Left ventricle myocardium inferior (tissue), 1 donor: ENCODE measurements at regions not wholly inside any gene's neighbourhood (a gene's known extent, or its start where the extent isn't known, plus 50 kb on each side); places are given as distances from the start of the nearest gene placed in this dataset.

Experiments
- DNase-seq: peaks from one replicate; pipeline ENCODE4 v3.0.0-alpha.2; 2020
- H3K27ac ChIP-seq: fragments of 200-600 bp; replicated peaks from 2 replicates; pipeline ENCODE4 v1.8.0; 2021
- H3K27me3 ChIP-seq: fragments of 200-600 bp; 2 replicates; pipeline ENCODE4 v1.8.0; 2021; ENCODE audit warnings: low read depth
- H3K36me3 ChIP-seq: fragments of 200-600 bp; 2 replicates; pipeline ENCODE4 v1.8.0; 2021
- H3K4me1 ChIP-seq: fragments of 200-600 bp; 2 replicates; pipeline ENCODE4 v1.8.0; 2021
- H3K4me3 ChIP-seq: fragments of 200-600 bp; 2 replicates; pipeline ENCODE4 v1.8.0; 2021; ENCODE audit warnings: mild to moderate bottlenecking, moderate library complexity
- H3K9me3 ChIP-seq: fragments of 200-600 bp; replicated peaks from 2 replicates; pipeline ENCODE4 v1.8.0; 2021
- CTCF ChIP-seq: fragments of 200-600 bp; IDR thresholded peaks from 2 replicates; pipeline ENCODE4 v1.8.0; 2021; ENCODE audit warnings: antibody characterized with exemption, mild to moderate bottlenecking, borderline replicate concordance
- intact Hi-C: fragments of 100-400 bp; cut with micrococcal nuclease; formaldehyde crosslinking; loops from one replicate; pipeline ENCODE4 v1.11.0; 2022
- donor health status: DM: no; HTN: yes; CAD: no; lungs with severe emphysema.

- no peak for TF ChIP-seq CTCF
- Histone ChIP-seq H3K27me3 (peaks cover 45% of the 10 kb centered on the region), H3K27ac (no peak overlapping the region), H3K4me1 (no peaks in the 10 kb centered on the region), H3K4me3 (no peak overlapping the region), H3K9me3 (no peaks in the 10 kb centered on the region), H3K36me3 (no peaks in the 10 kb centered on the region)
- DNase-seq = no peak
- intact Hi-C loops = no loop called here
Observed at GRCh38 chr1:30335997-30336390, 387.4 kb downstream of the MATN1 start.

DNA sequence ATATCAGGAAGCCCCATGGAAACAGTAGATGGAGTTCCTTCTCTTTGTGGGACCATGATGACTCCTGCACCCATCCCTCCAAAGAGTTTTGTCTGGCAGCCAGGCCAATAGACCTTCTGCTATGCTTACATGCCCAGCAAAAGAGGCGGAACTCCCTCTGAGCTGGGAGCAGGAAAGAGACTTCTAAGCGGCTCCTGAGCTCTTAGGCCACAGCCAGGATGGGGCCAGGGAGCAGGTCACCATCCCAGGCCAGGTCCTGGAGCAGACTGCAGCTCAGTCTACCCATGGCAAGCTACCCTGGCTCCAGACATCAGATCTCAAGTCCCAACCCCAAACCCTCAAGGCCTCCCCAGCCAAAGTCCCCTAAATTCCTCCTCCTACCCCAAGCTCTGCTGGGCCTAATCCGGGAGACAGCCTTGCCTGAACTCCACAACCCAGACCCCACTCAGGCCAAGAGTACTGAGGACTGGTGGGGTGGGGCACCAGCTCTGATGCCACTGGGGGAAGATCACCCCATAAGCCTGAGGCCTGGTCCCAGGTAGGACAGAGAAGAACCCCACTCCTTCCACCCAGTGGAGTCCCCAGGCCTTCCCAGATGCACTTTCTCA lies 387.9 kb downstream of the MATN1 start:
- Histone ChIP-seq H3K4me3 (no peak overlapping the region), H3K9me3 (no peaks in the 10 kb centered on the region), H3K27me3 (peaks cover 45% of the 10 kb centered on the region), H3K36me3 (no peaks in the 10 kb centered on the region), H3K4me1 (no peaks in the 10 kb centered on the region), H3K27ac (no peak overlapping the region)
- intact Hi-C loops = no loop called here
- DNase-seq = no peak
- no peak for TF ChIP-seq CTCF

DNA sequence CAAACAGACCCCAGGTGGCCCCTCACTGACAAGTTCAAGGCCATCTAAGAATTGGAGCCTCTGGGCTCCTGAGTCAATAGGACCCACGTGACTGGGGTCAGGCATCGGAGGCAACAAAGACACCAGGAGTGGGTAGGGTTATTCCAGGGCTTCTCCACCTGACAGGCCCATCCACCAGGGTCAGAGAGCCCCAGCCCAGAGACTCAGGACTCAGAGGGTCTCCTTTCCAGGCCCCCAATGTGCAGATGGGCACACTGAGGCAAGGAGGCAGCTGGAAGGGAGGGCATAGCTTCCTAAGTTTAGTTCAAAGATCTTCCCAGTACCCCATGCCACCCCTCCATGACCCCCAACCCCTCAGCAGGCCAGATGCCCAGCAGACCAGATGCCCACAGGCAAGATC lies 388.6 kb downstream of the MATN1 start:
- no peaks in the 10 kb centered on the region for H3K4me1 ChIP-seq
- DNase-seq = no peak
- no peaks in the 10 kb centered on the region for H3K36me3 ChIP-seq
- H3K27ac ChIP-seq = no peak overlapping the region
- peaks cover 45% of the 10 kb centered on the region for H3K27me3 ChIP-seq
- H3K9me3 ChIP-seq = no peaks in the 10 kb centered on the region
- no peak for TF ChIP-seq CTCF
- H3K4me3 ChIP-seq = no peak overlapping the region
- intact Hi-C loops = no loop called here

DNA sequence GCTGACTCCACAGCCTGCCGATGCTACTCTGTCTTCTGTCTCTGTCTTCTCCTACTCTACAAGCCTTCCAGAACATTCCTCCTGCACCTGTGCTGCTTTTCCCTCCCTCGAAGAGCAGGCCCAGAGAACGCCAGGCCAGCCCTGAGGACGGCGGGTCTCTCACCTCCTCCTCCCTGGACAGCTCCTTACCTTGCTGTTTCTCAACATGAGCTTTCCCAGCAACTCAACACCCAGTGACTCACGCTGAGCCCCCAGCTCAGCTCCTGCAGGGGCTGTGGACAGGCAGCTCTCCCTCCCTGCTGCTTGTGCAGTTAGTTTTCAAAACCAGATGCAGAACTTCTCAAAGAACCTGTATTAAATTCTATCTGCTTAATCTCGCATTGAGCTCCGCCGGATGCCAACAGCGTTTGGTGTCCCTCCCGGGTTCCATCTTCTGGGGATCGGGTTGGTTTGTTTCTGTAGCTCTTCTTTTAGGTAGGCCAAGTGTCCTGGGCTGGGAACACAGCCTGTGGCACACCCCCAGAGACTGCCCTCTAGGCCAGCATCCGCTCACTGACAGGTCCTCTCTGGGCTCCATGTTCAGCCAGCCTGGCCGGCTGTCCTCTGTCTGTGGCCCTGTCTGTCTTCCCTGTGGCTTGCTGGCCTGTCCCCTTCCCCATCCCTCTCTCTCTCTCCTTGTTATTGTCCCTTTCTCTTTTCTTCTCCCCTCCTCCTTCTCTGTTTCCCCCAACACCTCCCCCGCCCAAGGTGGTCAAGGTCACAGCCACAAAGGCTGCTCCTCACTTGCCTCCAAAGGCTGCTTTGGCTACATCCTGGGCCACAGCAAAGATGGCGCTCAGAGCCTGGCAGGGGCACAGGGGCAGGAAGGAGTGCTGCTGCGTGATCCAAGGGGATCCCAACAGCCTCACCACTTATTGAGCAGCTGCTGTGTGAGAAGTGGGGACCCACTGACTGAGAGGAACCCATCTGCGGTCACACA lies 391.0 kb downstream of the MATN1 start:
- no peak for DNase-seq
- no peaks in the 10 kb centered on the region for H3K36me3 ChIP-seq
- TF ChIP-seq CTCF = no peak
- H3K9me3 ChIP-seq = no peaks in the 10 kb centered on the region
- H3K4me1 ChIP-seq = no peaks in the 10 kb centered on the region
- intact Hi-C loops = no loop called here
- no peak overlapping the region for H3K4me3 ChIP-seq
- H3K27me3 ChIP-seq = peaks cover 53% of the 10 kb centered on the region
- H3K27ac ChIP-seq = no peak overlapping the region

DNA sequence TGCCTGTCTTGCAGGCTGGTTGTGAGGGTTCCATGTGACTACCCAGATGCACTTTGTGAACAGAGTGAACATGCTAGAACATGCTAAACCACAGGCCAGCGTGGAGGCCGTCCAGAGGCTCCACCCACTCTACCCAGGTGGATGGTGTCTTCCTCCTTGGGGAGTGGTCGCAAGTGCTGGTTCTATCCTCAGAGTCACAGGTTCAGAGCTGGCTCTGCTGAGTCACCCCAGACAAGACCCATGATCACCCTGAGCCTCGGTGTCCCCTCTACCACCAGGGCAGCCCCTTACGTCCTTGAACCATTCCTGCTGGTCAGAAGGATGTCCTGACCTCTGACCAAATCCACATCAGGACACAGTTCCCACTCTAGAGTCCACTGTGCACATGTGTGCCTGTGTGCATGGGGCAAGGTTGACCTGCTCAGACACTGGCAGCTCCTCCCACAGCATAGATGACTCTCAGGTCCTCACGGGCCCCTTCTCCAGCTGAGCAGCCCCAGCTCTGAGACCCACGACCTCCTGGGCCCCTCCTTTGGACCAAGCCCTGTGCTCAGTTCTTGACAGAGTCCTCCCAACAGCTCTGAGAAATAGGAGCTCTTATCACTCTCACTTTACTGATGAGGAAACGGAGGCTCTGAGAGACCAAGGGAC lies 391.8 kb downstream of the MATN1 start:
- no peak overlapping the region for H3K27ac ChIP-seq
- no peak for DNase-seq
- intact Hi-C loops = no loop called here
- peaks cover 60% of the 10 kb centered on the region for H3K27me3 ChIP-seq
- H3K4me1 ChIP-seq = no peaks in the 10 kb centered on the region
- TF ChIP-seq CTCF = no peak
- H3K9me3 ChIP-seq = no peaks in the 10 kb centered on the region
- no peak overlapping the region for H3K4me3 ChIP-seq
- H3K36me3 ChIP-seq = no peaks in the 10 kb centered on the region
